Effector memory CD4-positive, alpha-beta T cell (primary cell): ENCODE measurements at regions not wholly inside any gene's neighbourhood (a gene's known extent, or its start where the extent isn't known, plus 50 kb on each side); places are given as distances from the start of the nearest gene placed in this dataset.

ENCODE experiments used
- DNase-seq, 3 donors: peaks; one replicate each; pipeline ENCODE4 v3.0.0-alpha.2; 2020
- H3K27ac ChIP-seq: 2 replicates; pipeline ENCODE4 v1.7.0; 2013; ENCODE audit warnings: mild to moderate bottlenecking, low read length, moderate library complexity; ENCODE audit not compliant: insufficient read depth, poor library complexity, severe bottlenecking
- H3K27me3 ChIP-seq: replicated peaks from 2 replicates; pipeline ENCODE4 v1.7.0; 2013; ENCODE audit warnings: mild to moderate bottlenecking, low read length; ENCODE audit not compliant: insufficient read depth, control insufficient read depth, poor library complexity, severe bottlenecking
- H3K36me3 ChIP-seq: 2 replicates; pipeline ENCODE4 v1.7.0; 2013; ENCODE audit warnings: mild to moderate bottlenecking, low read length, moderate library complexity; ENCODE audit not compliant: control insufficient read depth, insufficient read depth
- H3K4me1 ChIP-seq: 2 replicates; pipeline ENCODE4 v1.7.0; 2013; ENCODE audit warnings: low read length, mild to moderate bottlenecking; ENCODE audit not compliant: control insufficient read depth, insufficient read depth, poor library complexity, severe bottlenecking
- H3K4me3 ChIP-seq: 2 replicates; pipeline ENCODE4 v1.7.0; 2013; ENCODE audit warnings: low read length, low read depth, mild to moderate bottlenecking; ENCODE audit not compliant: insufficient read depth, poor library complexity, severe bottlenecking
- H3K9me3 ChIP-seq: 2 replicates; pipeline ENCODE4 v1.7.0; 2013; ENCODE audit warnings: mild to moderate bottlenecking, low read length, moderate library complexity; ENCODE audit not compliant: control insufficient read depth

DNA sequence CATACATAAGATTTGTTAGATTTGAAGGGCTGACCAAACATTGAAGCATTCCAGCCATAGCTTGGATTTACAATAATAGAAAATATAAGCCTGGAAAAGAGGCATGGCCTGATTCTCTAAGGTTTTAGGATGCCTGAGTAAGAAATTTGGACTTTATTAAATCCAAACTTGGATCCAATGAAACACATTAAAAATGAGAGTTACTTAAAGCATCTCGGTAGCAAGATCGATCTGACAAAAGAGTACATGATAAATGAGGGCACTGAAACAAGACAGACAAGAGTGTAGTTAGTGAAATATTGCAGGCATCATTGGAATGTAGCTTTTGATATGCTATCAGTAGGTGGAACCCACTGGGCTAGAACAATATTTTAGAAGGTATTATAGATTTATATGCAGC lies 855.7 kb upstream of the DPPA4 start:
- H3K9me3 ChIP-seq, result no peaks in the 10 kb centered on the region
- no peak for DNase-seq
- H3K27me3 ChIP-seq, result no peaks in the 10 kb centered on the region
- H3K4me1 ChIP-seq, result no peaks in the 10 kb centered on the region
- no peak overlapping the region for H3K4me3 ChIP-seq
- no peak overlapping the region for H3K27ac ChIP-seq
- H3K36me3 ChIP-seq, result no peaks in the 10 kb centered on the region

DNA sequence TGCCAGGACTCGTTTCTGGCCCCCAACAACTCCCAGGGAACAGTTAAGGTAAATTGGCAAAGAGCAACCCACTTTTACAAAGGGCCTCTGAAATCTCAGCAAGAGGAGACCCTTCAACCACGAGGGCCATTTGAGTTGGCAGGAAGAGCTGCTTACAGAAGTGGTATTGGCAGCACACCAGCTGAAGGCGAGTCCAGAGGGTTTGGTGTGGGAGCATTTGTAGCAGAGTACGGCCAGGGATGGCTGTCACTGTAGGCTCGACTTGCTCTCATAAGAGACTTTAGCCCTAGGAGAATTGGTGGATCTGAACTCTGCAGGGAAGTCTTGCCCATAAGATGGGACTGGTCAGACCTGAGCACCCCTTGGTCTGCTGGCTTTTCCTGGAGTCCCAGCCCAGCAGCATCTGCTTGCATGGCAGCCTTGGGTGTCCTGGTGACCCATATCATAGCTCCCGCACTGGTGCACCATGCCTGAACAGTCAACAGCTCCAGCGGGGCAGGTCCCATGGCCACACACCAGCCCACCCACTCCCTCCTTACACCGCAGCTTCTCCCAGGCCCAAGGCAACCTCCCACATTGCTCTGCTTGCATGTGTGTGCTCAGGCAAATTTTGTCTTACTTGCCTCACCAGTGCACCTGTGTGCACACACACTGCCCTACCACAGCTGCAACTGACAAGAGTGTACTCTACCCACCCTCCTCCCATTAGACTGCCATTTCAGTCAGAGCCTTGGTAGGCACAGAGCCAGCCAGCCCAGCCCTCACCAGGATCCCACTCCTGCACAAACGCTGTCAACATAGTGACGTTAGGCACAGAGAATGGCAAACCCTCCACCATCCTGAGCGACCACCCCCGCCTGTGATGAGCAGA lies 861.6 kb upstream of the DPPA4 start:
- Histone ChIP-seq H3K27ac (no peak overlapping the region), H3K36me3 (no peaks in the 10 kb centered on the region), H3K27me3 (no peaks in the 10 kb centered on the region), H3K9me3 (no peaks in the 10 kb centered on the region), H3K4me3 (no peak overlapping the region), H3K4me1 (no peaks in the 10 kb centered on the region)
- no peak for DNase-seq

- Histone ChIP-seq H3K9me3 (no peaks in the 10 kb centered on the region), H3K36me3 (no peaks in the 10 kb centered on the region), H3K4me1 (no peaks in the 10 kb centered on the region), H3K27ac (no peak overlapping the region), H3K4me3 (no peak overlapping the region), H3K27me3 (no peaks in the 10 kb centered on the region)
- no peak for DNase-seq
These were observed 862.2 kb upstream of the DPPA4 start for GRCh38 chr3:110199588-110199943.

GRCh38 chr3:110210086-110210660 lies 861.4 kb upstream of the NECTIN3 start:
- Histone ChIP-seq H3K36me3 (no peaks in the 10 kb centered on the region), H3K27me3 (no peaks in the 10 kb centered on the region), H3K27ac (no peak overlapping the region), H3K4me1 (no peaks in the 10 kb centered on the region), H3K9me3 (no peaks in the 10 kb centered on the region), H3K4me3 (no peak overlapping the region)
- DNase-seq, result no peak

GRCh38 chr3:110226645-110227044 lies 845.0 kb upstream of the NECTIN3 start:
- Histone ChIP-seq H3K27ac (no peak overlapping the region), H3K4me1 (no peaks in the 10 kb centered on the region), H3K9me3 (no peaks in the 10 kb centered on the region), H3K27me3 (no peaks in the 10 kb centered on the region), H3K4me3 (no peak overlapping the region), H3K36me3 (no peaks in the 10 kb centered on the region)
- no peak for DNase-seq

- no peaks in the 10 kb centered on the region for H3K36me3 ChIP-seq
- H3K4me3 ChIP-seq, result no peak overlapping the region
- H3K27ac ChIP-seq, result no peak overlapping the region
- no peak for DNase-seq
- no peaks in the 10 kb centered on the region for H3K9me3 ChIP-seq
- H3K27me3 ChIP-seq, result no peaks in the 10 kb centered on the region
- no peaks in the 10 kb centered on the region for H3K4me1 ChIP-seq
These were observed 843.6 kb upstream of the NECTIN3 start for GRCh38 chr3:110227991-110228390.

DNA sequence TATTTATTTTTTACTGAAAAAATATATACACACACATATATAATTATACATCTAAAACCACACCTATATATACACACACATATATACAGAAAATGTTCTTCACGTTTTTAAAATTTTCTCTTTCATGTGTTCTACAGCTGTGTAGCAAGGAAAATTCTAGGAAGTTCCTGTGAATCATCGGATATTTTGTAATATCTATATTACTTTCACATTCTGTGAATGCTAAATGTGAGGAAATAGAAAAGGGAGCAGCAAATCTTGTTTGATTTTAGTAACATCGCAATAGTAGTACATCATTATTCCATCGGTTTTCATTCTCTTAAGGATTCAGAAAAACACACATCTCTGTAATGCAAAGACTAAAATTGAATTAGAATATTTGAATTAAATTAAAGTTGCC lies 836.8 kb upstream of the NECTIN3 start:
- H3K27me3 ChIP-seq, result no peaks in the 10 kb centered on the region
- no peak overlapping the region for H3K4me3 ChIP-seq
- H3K27ac ChIP-seq, result no peak overlapping the region
- no peaks in the 10 kb centered on the region for H3K9me3 ChIP-seq
- DNase-seq, result no peak
- no peaks in the 10 kb centered on the region for H3K36me3 ChIP-seq
- no peaks in the 10 kb centered on the region for H3K4me1 ChIP-seq

GRCh38 chr3:110236976-110237610 lies 834.5 kb upstream of the NECTIN3 start:
- Histone ChIP-seq H3K27me3 (no peaks in the 10 kb centered on the region), H3K9me3 (no peaks in the 10 kb centered on the region), H3K4me3 (no peak overlapping the region), H3K4me1 (no peaks in the 10 kb centered on the region), H3K36me3 (no peaks in the 10 kb centered on the region), H3K27ac (no peak overlapping the region)
- DNase-seq, result no peak

DNA sequence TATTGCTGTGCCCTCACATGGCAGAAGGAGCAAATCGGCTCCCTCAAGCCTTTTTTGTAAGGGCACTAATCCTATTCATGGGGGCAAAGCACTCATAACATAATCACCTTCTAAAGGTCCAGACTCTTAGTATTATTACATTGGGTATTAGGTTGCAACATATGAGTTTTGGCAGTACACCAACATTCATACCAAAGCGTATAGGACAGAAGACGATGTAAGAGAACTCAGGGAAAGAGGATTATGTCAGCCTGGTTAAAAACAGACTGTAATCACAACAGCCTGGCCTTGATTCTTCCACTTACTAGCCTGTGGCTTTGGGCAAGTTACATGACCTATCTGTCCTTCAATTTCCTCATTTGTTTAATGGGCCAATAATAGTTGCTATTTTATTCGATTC lies 828.5 kb upstream of the NECTIN3 start:
- Histone ChIP-seq H3K27me3 (no peaks in the 10 kb centered on the region), H3K4me3 (no peak overlapping the region), H3K27ac (no peak overlapping the region), H3K4me1 (no peaks in the 10 kb centered on the region), H3K9me3 (no peaks in the 10 kb centered on the region), H3K36me3 (no peaks in the 10 kb centered on the region)
- DNase-seq, result no peak

DNA sequence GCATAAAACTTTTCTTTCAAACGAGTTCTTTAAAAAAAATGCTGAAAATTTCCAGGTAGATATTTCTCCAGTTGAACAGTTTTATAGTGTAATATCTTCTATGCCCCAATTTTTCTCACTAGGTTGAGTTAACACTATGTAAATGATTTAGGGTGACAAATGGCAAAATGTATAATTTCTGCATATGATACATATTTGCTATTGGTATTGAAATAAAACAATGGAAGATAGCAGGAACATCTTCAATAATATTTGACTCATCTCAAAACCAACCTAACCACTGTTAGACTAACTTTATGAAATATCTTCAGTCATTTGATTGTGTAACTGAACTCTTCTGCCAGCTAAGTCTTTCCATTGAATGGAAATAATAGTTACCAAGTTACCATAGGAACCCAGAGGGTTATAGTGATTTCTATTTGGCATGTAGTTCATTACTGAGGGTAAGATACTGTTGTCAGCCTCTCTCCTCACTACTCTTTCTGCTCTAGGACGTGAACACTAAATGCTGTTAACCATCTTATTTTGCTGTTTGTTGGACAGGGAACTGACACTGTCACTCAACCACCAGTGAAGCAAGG lies 824.7 kb upstream of the NECTIN3 start:
- no peak for DNase-seq
- Histone ChIP-seq H3K27ac (no peak overlapping the region), H3K9me3 (no peaks in the 10 kb centered on the region), H3K4me3 (no peak overlapping the region), H3K4me1 (no peaks in the 10 kb centered on the region), H3K36me3 (no peaks in the 10 kb centered on the region), H3K27me3 (no peaks in the 10 kb centered on the region)
